ENCODE measurements at regions not wholly inside any gene's neighbourhood (a gene's known extent, or its start where the extent isn't known, plus 50 kb on each side); places are given as distances from the start of the nearest gene placed in this dataset.

DNA sequence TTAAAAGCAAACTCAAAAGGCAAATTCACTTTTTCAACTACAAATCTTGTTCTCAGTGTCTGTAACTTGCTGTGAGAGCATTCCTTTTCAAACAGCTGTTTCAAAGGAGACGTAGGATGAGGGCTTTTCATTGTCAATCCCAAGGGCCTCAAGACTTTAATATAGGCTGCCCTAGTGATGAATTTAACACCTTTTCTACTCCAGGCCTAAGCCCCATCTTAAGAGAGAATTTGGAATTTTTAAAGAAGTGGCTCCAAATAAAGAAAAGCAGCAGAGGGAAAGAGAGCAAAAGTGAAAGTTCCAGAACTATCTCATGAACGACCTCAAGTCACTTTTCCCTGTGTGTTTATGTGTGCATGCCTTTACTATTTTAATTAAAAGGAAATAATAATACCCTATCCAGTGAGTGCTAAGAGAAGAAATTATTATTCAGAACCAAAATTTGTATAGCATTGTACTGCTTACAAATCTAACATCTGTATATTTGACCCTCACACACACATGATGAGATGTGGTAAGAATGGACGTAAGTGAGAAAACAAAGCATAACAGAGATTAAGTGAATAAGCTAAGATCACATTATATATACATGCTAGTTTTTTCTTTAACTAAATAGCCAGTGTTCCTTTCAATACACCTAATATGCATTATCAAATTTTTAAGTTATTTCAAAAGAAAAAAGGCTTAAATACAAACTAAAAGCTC, 196.4 kb downstream of the VGLL3 start:
- no peaks in the 10 kb centered on the region for H3K4me1 ChIP-seq (ENCODE audit: control insufficient read depth, insufficient read depth, low read length)
- no peak for DNase-seq
- peak overlapping the region; percentile 62 for H3K27ac ChIP-seq (ENCODE audit: low read length)
- no peak for ATAC-seq
- peak overlapping the region; percentile 46 for H3K4me3 ChIP-seq (ENCODE audit: low read length)
- WGBS, result 42% methylated on average over 3 of the region's 3 CpGs
- intact Hi-C loops (cut with DNase I), result no loop called here
- H3K9me3 ChIP-seq (ENCODE audit: control insufficient read depth, low read length), result no peaks in the 10 kb centered on the region
- no peaks in the 10 kb centered on the region for H3K27me3 ChIP-seq (ENCODE audit: control insufficient read depth, insufficient read depth)

GRCh38 chr3:86793786-86794185, 197.2 kb downstream of the VGLL3 start:
- DNase-seq (no peak), ATAC-seq (peak; percentile 87 to 95)
- Histone ChIP-seq H3K4me1 (ENCODE audit: control insufficient read depth, insufficient read depth, low read length) (no peaks in the 10 kb centered on the region), H3K4me3 (ENCODE audit: low read length) (no peak overlapping the region), H3K27me3 (ENCODE audit: control insufficient read depth, insufficient read depth) (no peaks in the 10 kb centered on the region), H3K27ac (ENCODE audit: low read length) (no peak overlapping the region), H3K9me3 (ENCODE audit: control insufficient read depth, low read length) (no peaks in the 10 kb centered on the region)
- 42% methylated on average over 1 of the region's 1 CpG for WGBS
- intact Hi-C loops (cut with DNase I), result no loop called here

- Histone ChIP-seq H3K4me1 (ENCODE audit: control insufficient read depth, insufficient read depth, low read length) (no peaks in the 10 kb centered on the region), H3K27me3 (ENCODE audit: control insufficient read depth, insufficient read depth) (no peaks in the 10 kb centered on the region), H3K9me3 (ENCODE audit: control insufficient read depth, low read length) (no peaks in the 10 kb centered on the region), H3K27ac (ENCODE audit: low read length) (no peak overlapping the region), H3K4me3 (ENCODE audit: low read length) (no peak overlapping the region)
- ATAC-seq (no peak), DNase-seq (no peak)
- intact Hi-C loops (cut with DNase I), result no loop called here
These were observed 198.6 kb downstream of the VGLL3 start for GRCh38 chr3:86792316-86792715.

GRCh38 chr3:86790884-86791549, 199.9 kb downstream of the VGLL3 start:
- 87% methylated on average over 4 of the region's 4 CpGs for WGBS
- no peak for ATAC-seq

GRCh38 chr3:86788371-86788770, 202.6 kb downstream of the VGLL3 start:
- intact Hi-C loops (cut with DNase I), result loop anchor here in 1 of 4 donors (10.0 kb wide), 1 partner anchor 296 kb away; no protein-coding TSS in a partner anchor
- Histone ChIP-seq H3K9me3 (ENCODE audit: control insufficient read depth, low read length) (no peaks in the 10 kb centered on the region), H3K4me1 (ENCODE audit: control insufficient read depth, insufficient read depth, low read length) (no peaks in the 10 kb centered on the region), H3K4me3 (ENCODE audit: low read length) (no peak overlapping the region), H3K27ac (ENCODE audit: low read length) (no peak overlapping the region), H3K27me3 (ENCODE audit: control insufficient read depth, insufficient read depth) (no peaks in the 10 kb centered on the region)
- 73% methylated on average over 2 of the region's 2 CpGs for WGBS
- ATAC-seq (no peak), DNase-seq (no peak)

More at GRCh38 chr3:86790884-86791549, 199.9 kb downstream of the VGLL3 start:
- intact Hi-C loops (cut with DNase I), result no loop called here
- DNase-seq, result no peak
- no peak overlapping the region for H3K4me3 ChIP-seq (ENCODE audit: low read length)
- H3K27ac ChIP-seq (ENCODE audit: low read length), result no peak overlapping the region
- H3K9me3 ChIP-seq (ENCODE audit: control insufficient read depth, low read length), result no peaks in the 10 kb centered on the region
- H3K27me3 ChIP-seq (ENCODE audit: control insufficient read depth, insufficient read depth), result no peaks in the 10 kb centered on the region
- H3K4me1 ChIP-seq (ENCODE audit: control insufficient read depth, insufficient read depth, low read length), result no peaks in the 10 kb centered on the region

- no peak for DNase-seq
- intact Hi-C loops (cut with DNase I), result loop anchor here in 1 of 4 donors (10.0 kb wide), 1 partner anchor 298 kb away; no protein-coding TSS in a partner anchor
- H3K27ac ChIP-seq (ENCODE audit: low read length), result no peak overlapping the region
- H3K4me3 ChIP-seq (ENCODE audit: low read length), result no peak overlapping the region
- H3K4me1 ChIP-seq (ENCODE audit: control insufficient read depth, insufficient read depth, low read length), result no peaks in the 10 kb centered on the region
- no peaks in the 10 kb centered on the region for H3K27me3 ChIP-seq (ENCODE audit: control insufficient read depth, insufficient read depth)
- WGBS, result 51% methylated on average over 2 of the region's 2 CpGs
- no peak for ATAC-seq
- H3K9me3 ChIP-seq (ENCODE audit: control insufficient read depth, low read length), result no peaks in the 10 kb centered on the region
These were observed 203.9 kb downstream of the VGLL3 start for GRCh38 chr3:86787091-86787490.

DNA sequence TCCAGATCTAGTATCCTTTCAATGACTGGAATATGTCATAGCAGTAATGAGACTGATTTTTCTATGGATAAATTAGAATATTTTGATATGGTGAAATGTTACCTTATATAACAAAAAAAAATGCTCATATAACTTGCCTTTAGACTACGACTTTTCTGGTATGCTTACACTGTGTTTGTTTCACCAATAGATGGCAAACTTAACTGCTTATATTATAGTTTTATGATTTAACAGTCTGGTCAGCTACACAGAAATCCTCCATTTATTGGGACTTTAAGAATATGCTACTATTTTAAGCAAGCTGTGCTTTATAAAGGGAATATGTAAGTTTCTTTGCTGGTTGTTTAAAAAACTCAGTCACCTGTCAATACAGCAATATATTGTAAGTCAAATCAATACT, 205.6 kb downstream of the VGLL3 start:
- 40% methylated on average over 1 of the region's 1 CpG for WGBS

GRCh38 chr3:86782866-86783265, 208.1 kb downstream of the VGLL3 start:
- no peaks in the 10 kb centered on the region for H3K9me3 ChIP-seq (ENCODE audit: control insufficient read depth, low read length)
- no peaks in the 10 kb centered on the region for H3K4me1 ChIP-seq (ENCODE audit: control insufficient read depth, insufficient read depth, low read length)
- no peak for DNase-seq
- 47% methylated on average over 4 of the region's 4 CpGs for WGBS
- H3K4me3 ChIP-seq (ENCODE audit: low read length), result no peak overlapping the region
- no peak for ATAC-seq
- H3K27me3 ChIP-seq (ENCODE audit: control insufficient read depth, insufficient read depth), result no peaks in the 10 kb centered on the region
- intact Hi-C loops (cut with DNase I), result loop anchor here in 1 of 4 donors (10.0 kb wide), 1 partner anchor 302 kb away; no protein-coding TSS in a partner anchor
- no peak overlapping the region for H3K27ac ChIP-seq (ENCODE audit: low read length)

More for the DNA sequence above, 205.6 kb downstream of the VGLL3 start:
- no peak overlapping the region for H3K27ac ChIP-seq (ENCODE audit: low read length)
- no peaks in the 10 kb centered on the region for H3K27me3 ChIP-seq (ENCODE audit: control insufficient read depth, insufficient read depth)
- peak in 1 of 2 donors; percentile 52 for ATAC-seq
- intact Hi-C loops (cut with DNase I), result loop anchor here in 1 of 4 donors (10.0 kb wide), 1 partner anchor 299 kb away; no protein-coding TSS in a partner anchor
- no peak for DNase-seq
- no peak overlapping the region for H3K4me3 ChIP-seq (ENCODE audit: low read length)
- no peaks in the 10 kb centered on the region for H3K9me3 ChIP-seq (ENCODE audit: control insufficient read depth, low read length)
- H3K4me1 ChIP-seq (ENCODE audit: control insufficient read depth, insufficient read depth, low read length), result no peaks in the 10 kb centered on the region

GRCh38 chr3:86782286-86782685, 208.7 kb downstream of the VGLL3 start:
- H3K27me3 ChIP-seq (ENCODE audit: control insufficient read depth, insufficient read depth), result no peaks in the 10 kb centered on the region
- H3K9me3 ChIP-seq (ENCODE audit: control insufficient read depth, low read length), result no peaks in the 10 kb centered on the region
- ATAC-seq, result no peak
- no peak overlapping the region for H3K27ac ChIP-seq (ENCODE audit: low read length)
- WGBS, result 33% methylated on average over 2 of the region's 2 CpGs
- intact Hi-C loops (cut with DNase I), result loop anchor here in 1 of 4 donors (10.0 kb wide), 1 partner anchor 303 kb away; no protein-coding TSS in a partner anchor
- no peak overlapping the region for H3K4me3 ChIP-seq (ENCODE audit: low read length)
- DNase-seq, result no peak
- H3K4me1 ChIP-seq (ENCODE audit: control insufficient read depth, insufficient read depth, low read length), result no peaks in the 10 kb centered on the region

- WGBS, result 33% methylated on average over 3 of the region's 3 CpGs
- Histone ChIP-seq H3K27me3 (ENCODE audit: control insufficient read depth, insufficient read depth) (no peaks in the 10 kb centered on the region), H3K27ac (ENCODE audit: low read length) (no peak overlapping the region), H3K4me3 (ENCODE audit: low read length) (no peak overlapping the region), H3K4me1 (ENCODE audit: control insufficient read depth, insufficient read depth, low read length) (no peaks in the 10 kb centered on the region), H3K9me3 (ENCODE audit: control insufficient read depth, low read length) (no peaks in the 10 kb centered on the region)
- DNase-seq (no peak), ATAC-seq (no peak)
- intact Hi-C loops (cut with DNase I), result loop anchor here in 3 of 4 donors (5.0 to 10.0 kb wide), 2 partner anchors 391 to 393 kb away; no protein-coding TSS in a partner anchor
These were observed 216.8 kb downstream of the VGLL3 start for GRCh38 chr3:86774082-86774691.

DNA sequence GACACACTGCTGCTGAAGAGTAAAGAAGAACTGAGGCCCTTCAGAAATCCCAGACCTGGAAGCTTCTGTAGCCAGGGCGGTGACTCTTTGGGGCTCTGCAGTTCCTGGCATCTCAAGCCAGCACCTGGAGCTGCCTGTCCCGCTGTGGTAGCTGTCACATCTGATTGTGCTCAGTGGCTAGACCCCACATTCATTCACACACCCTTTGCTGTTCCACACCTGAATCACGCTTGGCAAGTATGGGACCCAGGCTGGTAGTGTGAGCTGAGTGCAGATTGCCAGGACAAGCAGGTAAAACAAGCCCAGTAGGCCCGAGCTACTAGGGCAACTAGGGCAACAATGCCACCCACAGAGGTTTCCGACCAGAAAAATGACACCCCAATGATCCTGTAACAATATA, 218.2 kb downstream of the VGLL3 start:
- no peak overlapping the region for H3K27ac ChIP-seq (ENCODE audit: low read length)
- no peak overlapping the region for H3K4me3 ChIP-seq (ENCODE audit: low read length)
- no peaks in the 10 kb centered on the region for H3K27me3 ChIP-seq (ENCODE audit: control insufficient read depth, insufficient read depth)
- intact Hi-C loops (cut with DNase I), result loop anchor here in 3 of 4 donors (5.0 to 10.0 kb wide), 2 partner anchors 392 to 395 kb away; no protein-coding TSS in a partner anchor
- H3K9me3 ChIP-seq (ENCODE audit: control insufficient read depth, low read length), result no peaks in the 10 kb centered on the region
- DNase-seq, result no peak
- no peak for ATAC-seq
- 74% methylated on average over 5 of the region's 5 CpGs for WGBS
- no peaks in the 10 kb centered on the region for H3K4me1 ChIP-seq (ENCODE audit: control insufficient read depth, insufficient read depth, low read length)

Data from right cardiac atrium (tissue), 5 donors.